Kidney (tissue), 13 donors: ENCODE measurements at regions not wholly inside any gene's neighbourhood (a gene's known extent, or its start where the extent isn't known, plus 50 kb on each side); places are given as distances from the start of the nearest gene placed in this dataset.

Source experiments
- DNase-seq, 5 donors: peaks; one replicate each; pipeline ENCODE4 v3.0.0-alpha.2; 2013 to 2020
- FAIRE-seq: peaks from 2 replicates; lab custom pipeline; 2012; peaks lifted over from hg19 to GRCh38; lab: Jason Lieb, UNC
- H3K27ac ChIP-seq, 2 donors: one replicate each; pipeline ENCODE4 v1.7.0; 2013; ENCODE audit warnings: low read depth in 2 of 2, low read length in 2 of 2, inconsistent platforms in 1 of 2
- H3K27me3 ChIP-seq: one replicate; pipeline ENCODE4 v1.7.1; 2013; ENCODE audit warnings: low read length, inconsistent platforms; ENCODE audit not compliant: control insufficient read depth, insufficient read depth
- H3K36me3 ChIP-seq, 3 donors: one replicate each; pipeline versions ENCODE4 v1.7.0 to v1.7.1; 2013; ENCODE audit warnings: low read length in 3 of 3, control low read depth in 1 of 3, inconsistent platforms in 1 of 3; ENCODE audit not compliant: insufficient read depth in 3 of 3, control insufficient read depth in 2 of 3
- H3K4me1 ChIP-seq, 3 donors: one replicate each; pipeline versions ENCODE4 v1.7.0 to v1.7.1; 2013; ENCODE audit warnings: low read length in 3 of 3, inconsistent platforms in 1 of 3, low read depth in 1 of 3; ENCODE audit not compliant: control insufficient read depth in 2 of 3, insufficient read depth in 2 of 3
- H3K4me3 ChIP-seq, 3 donors: one replicate each; pipeline versions ENCODE4 v1.7.0 to v1.8.1; 2013; ENCODE audit warnings: low read length in 3 of 3, control low read depth in 1 of 3, inconsistent platforms in 1 of 3
- H3K9ac ChIP-seq, 3 donors: one replicate each; pipeline versions ENCODE4 v1.7.0 to v1.7.1; 2013; ENCODE audit warnings: low read length in 3 of 3, control low read depth in 1 of 3, inconsistent platforms in 1 of 3
- H3K9me3 ChIP-seq, 3 donors: one replicate each; pipeline versions ENCODE4 v1.7.0 to v1.7.1; 2013; ENCODE audit warnings: low read length in 3 of 3, control low read depth in 1 of 3, inconsistent platforms in 1 of 3; ENCODE audit not compliant: control insufficient read depth in 2 of 3, insufficient read depth in 1 of 3
- CTCF ChIP-seq: IDR thresholded peaks from 3 replicates; pipeline ENCODE4 v1.5.1; 2012; ENCODE audit warnings: mild to moderate bottlenecking, moderate library complexity, borderline replicate concordance; ENCODE audit not compliant: insufficient read depth; ENCODE audit errors: extremely low read depth
- intact Hi-C: fragments of 100-400 bp; cut with DNase I; formaldehyde crosslinking; loops from one replicate; pipeline ENCODE4 v1.11.1; 2022
- donor health status: control.
- donor health status: control.
- donor health status: control.
- donor health status: control.
- donor health status: control.
- donor health status: DM: yes; HTN: yes; CAD: no.
- donor health status: Normal renal cell carcinoma (clear cell type).

GRCh38 chr5:112065781-112066180 is 308.8 kb upstream of the NREP start:
- Histone ChIP-seq H3K4me3 (no peak overlapping the region), H3K36me3 (no peaks in the 10 kb centered on the region), H3K4me1 (no peaks in the 10 kb centered on the region), H3K9ac (no peak overlapping the region), H3K27ac (no peak overlapping the region), H3K27me3 (no peaks in the 10 kb centered on the region), H3K9me3 (no peaks in the 10 kb centered on the region)
- no peak for TF ChIP-seq CTCF
- DNase-seq (peak in 2 of 5 donors; percentile 36 to 83), FAIRE-seq (no peak)
- intact Hi-C loops: no loop called here

- TF ChIP-seq CTCF: no peak
- no peak for FAIRE-seq
- no peak for DNase-seq
- Histone ChIP-seq H3K4me1 (no peaks in the 10 kb centered on the region), H3K4me3 (no peak overlapping the region), H3K27ac (no peak overlapping the region), H3K9ac (no peak overlapping the region), H3K36me3 (no peaks in the 10 kb centered on the region), H3K27me3 (no peaks in the 10 kb centered on the region), H3K9me3 (no peaks in the 10 kb centered on the region)
- intact Hi-C loops: no loop called here
Measured at GRCh38 chr5:112064956-112065355, 308.0 kb upstream of the NREP start.

- Histone ChIP-seq H3K9me3 (no peaks in the 10 kb centered on the region), H3K27ac (no peak overlapping the region), H3K4me3 (no peak overlapping the region), H3K4me1 (no peaks in the 10 kb centered on the region), H3K9ac (no peak overlapping the region), H3K36me3 (no peaks in the 10 kb centered on the region), H3K27me3 (no peaks in the 10 kb centered on the region)
- no peak for TF ChIP-seq CTCF
- intact Hi-C loops: no loop called here
- FAIRE-seq (no peak), DNase-seq (no peak)
Measured at GRCh38 chr5:112064271-112064701, 307.3 kb upstream of the NREP start.

- Histone ChIP-seq H3K4me3 (no peak overlapping the region), H3K27me3 (no peaks in the 10 kb centered on the region), H3K4me1 (no peaks in the 10 kb centered on the region), H3K27ac (no peak overlapping the region), H3K36me3 (no peaks in the 10 kb centered on the region), H3K9ac (no peak overlapping the region), H3K9me3 (no peaks in the 10 kb centered on the region)
- FAIRE-seq (no peak), DNase-seq (no peak)
- intact Hi-C loops: no loop called here
- no peak for TF ChIP-seq CTCF
Measured at GRCh38 chr5:112063856-112064255, 306.9 kb upstream of the NREP start.
